ENCODE measurements at regions not wholly inside any gene's neighbourhood (a gene's known extent, or its start where the extent isn't known, plus 50 kb on each side); places are given as distances from the start of the nearest gene placed in this dataset.

GRCh38 chr6:11389977-11390376 lies 147.6 kb upstream of the TMEM170B start:
- Histone ChIP-seq H3K27me3 (no peaks in the 10 kb centered on the region), H3K27ac (peak overlapping the region; percentile 74 to 75), H3K4me1 (peaks cover 0 to 69% of the 10 kb centered on the region in 2 donors), H3K9me3 (no peaks in the 10 kb centered on the region), H3K36me3 (no peaks in the 10 kb centered on the region), H3K4me3 (no peak overlapping the region)
- intact Hi-C loops (cut with DNase I) = no loop called here
- TF ChIP-seq, protein P1, sequence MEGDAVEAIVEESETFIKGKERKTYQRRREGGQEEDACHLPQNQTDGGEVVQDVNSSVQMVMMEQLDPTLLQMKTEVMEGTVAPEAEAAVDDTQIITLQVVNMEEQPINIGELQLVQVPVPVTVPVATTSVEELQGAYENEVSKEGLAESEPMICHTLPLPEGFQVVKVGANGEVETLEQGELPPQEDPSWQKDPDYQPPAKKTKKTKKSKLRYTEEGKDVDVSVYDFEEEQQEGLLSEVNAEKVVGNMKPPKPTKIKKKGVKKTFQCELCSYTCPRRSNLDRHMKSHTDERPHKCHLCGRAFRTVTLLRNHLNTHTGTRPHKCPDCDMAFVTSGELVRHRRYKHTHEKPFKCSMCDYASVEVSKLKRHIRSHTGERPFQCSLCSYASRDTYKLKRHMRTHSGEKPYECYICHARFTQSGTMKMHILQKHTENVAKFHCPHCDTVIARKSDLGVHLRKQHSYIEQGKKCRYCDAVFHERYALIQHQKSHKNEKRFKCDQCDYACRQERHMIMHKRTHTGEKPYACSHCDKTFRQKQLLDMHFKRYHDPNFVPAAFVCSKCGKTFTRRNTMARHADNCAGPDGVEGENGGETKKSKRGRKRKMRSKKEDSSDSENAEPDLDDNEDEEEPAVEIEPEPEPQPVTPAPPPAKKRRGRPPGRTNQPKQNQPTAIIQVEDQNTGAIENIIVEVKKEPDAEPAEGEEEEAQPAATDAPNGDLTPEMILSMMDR (IDR thresholded peaks at IDR 0.05) = no peak
- peak; percentile 90 for ATAC-seq
- DNase-seq = peak in 2 of 4 donors; percentile 27 to 55

DNA sequence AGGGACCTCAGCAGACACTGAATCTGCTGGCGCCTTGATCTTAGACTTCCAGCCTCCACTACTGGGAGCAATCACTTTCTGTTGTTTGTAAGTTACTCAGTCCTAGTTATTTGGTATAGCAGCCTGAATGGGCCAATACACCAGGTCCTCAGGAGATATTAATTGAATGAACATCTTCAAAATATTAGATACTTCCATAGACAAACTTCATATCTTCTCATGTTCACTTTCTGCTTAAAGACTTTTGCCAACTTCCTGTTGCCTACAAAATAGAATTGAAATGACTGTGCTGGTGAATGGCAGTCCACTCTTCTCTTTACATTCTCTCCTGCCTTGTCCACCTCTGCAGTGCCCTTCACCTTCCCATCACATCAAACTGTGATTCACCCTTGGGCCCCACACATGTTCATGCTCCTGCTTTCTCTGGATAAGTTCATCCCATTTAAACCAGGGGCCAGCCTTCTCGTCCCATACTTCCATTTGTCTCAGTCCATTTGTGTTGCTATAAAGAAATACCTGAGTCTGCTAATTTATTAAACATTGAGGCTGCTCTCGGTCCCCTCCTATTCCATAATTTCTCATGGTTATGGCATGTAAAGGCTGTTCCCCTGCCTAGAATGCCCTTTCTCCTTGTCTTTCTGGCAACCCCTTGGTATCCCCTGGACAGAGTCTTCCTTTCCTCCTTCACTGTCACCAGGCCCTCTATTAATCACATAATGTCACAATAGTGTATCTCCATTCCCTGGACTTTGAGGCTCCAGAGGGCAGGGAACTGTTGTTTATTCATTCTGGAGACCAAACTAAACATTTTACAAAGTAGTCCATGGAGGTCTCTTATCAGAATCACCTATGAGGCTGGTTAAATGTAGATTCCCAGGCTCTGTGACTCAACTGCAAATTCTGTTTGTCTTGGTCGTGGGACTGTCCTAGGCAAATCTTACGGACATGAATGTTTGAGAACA lies 148.3 kb upstream of the TMEM170B start:
- TF ChIP-seq, protein P1 (IDR thresholded peaks at IDR 0.05) = no peak
- Histone ChIP-seq H3K4me3 (no peak overlapping the region), H3K36me3 (no peaks in the 10 kb centered on the region), H3K9me3 (no peaks in the 10 kb centered on the region), H3K4me1 (peaks cover 0 to 65% of the 10 kb centered on the region in 2 donors), H3K27me3 (no peaks in the 10 kb centered on the region), H3K27ac (peak overlapping the region; percentile 74 to 75)
- DNase-seq (no peak), ATAC-seq (no peak)
- intact Hi-C loops (cut with DNase I) = no loop called here

DNA sequence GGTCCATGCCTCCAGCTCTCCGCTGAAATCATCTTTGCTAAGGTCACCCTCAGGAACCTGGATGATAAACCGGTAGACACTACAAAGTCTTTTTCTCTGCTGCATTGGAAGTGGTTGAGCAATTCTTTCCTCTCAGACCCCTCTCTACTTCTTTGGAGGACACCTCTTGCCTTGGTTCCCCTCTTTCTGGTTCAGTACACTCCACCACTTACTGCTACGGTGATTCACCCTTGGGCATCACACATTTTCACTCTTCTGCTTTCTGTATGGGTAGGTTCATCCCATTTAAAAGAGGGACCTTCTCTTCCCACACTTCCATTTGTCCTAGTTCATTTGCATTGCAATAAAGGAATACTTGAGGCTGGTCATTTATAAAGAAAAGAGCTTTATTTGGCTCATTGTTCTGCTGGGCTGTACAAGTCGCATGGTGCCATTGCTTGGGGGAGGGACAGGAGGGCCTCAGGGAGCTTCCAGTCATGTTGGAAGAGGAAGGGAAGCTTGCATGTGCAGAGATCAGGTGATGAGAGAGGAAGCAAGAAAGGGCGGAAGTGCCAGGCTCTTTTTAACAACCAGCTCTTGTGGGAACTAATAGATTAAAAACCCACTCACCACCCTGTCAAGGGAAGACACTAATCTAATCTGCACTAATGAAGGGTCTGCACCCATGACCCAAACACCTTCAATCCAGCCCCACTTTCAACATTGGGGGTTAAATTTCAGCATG lies 149.7 kb upstream of the TMEM170B start:
- Histone ChIP-seq H3K4me3 (no peak overlapping the region), H3K4me1 (peaks cover 0 to 54% of the 10 kb centered on the region in 2 donors), H3K27ac (peak overlapping the region in 1 of 2 donors; percentile 75), H3K27me3 (no peaks in the 10 kb centered on the region), H3K36me3 (no peaks in the 10 kb centered on the region), H3K9me3 (no peaks in the 10 kb centered on the region)
- intact Hi-C loops (cut with DNase I) = no loop called here
- TF ChIP-seq, protein P1 (IDR thresholded peaks at IDR 0.05) = no peak
- DNase-seq (no peak), ATAC-seq (no peak)

GRCh38 chr6:11386726-11387125 lies 150.8 kb upstream of the TMEM170B start:
- TF ChIP-seq, protein P1 (IDR thresholded peaks at IDR 0.05) = no peak
- DNase-seq (no peak), ATAC-seq (no peak)
- Histone ChIP-seq H3K4me3 (no peak overlapping the region), H3K36me3 (no peaks in the 10 kb centered on the region), H3K9me3 (no peaks in the 10 kb centered on the region), H3K27ac (peak overlapping the region in 1 of 2 donors; percentile 75), H3K27me3 (no peaks in the 10 kb centered on the region), H3K4me1 (peaks cover 0 to 59% of the 10 kb centered on the region in 2 donors)
- intact Hi-C loops (cut with DNase I) = no loop called here

- DNase-seq (no peak), ATAC-seq (no peak)
- Histone ChIP-seq H3K36me3 (no peaks in the 10 kb centered on the region), H3K4me3 (no peak overlapping the region), H3K9me3 (no peaks in the 10 kb centered on the region), H3K27ac (peak overlapping the region in 1 of 2 donors; percentile 75), H3K27me3 (no peaks in the 10 kb centered on the region), H3K4me1 (peaks cover 0 to 63% of the 10 kb centered on the region in 2 donors)
- TF ChIP-seq, protein P1 (IDR thresholded peaks at IDR 0.05) = no peak
- intact Hi-C loops (cut with DNase I) = no loop called here
These were observed 151.2 kb upstream of the TMEM170B start for GRCh38 chr6:11386323-11386722.
